ENCODE measurements at regions not wholly inside any gene's neighbourhood (a gene's known extent, or its start where the extent isn't known, plus 50 kb on each side); places are given as distances from the start of the nearest gene placed in this dataset.

- TF ChIP-seq, protein P1, sequence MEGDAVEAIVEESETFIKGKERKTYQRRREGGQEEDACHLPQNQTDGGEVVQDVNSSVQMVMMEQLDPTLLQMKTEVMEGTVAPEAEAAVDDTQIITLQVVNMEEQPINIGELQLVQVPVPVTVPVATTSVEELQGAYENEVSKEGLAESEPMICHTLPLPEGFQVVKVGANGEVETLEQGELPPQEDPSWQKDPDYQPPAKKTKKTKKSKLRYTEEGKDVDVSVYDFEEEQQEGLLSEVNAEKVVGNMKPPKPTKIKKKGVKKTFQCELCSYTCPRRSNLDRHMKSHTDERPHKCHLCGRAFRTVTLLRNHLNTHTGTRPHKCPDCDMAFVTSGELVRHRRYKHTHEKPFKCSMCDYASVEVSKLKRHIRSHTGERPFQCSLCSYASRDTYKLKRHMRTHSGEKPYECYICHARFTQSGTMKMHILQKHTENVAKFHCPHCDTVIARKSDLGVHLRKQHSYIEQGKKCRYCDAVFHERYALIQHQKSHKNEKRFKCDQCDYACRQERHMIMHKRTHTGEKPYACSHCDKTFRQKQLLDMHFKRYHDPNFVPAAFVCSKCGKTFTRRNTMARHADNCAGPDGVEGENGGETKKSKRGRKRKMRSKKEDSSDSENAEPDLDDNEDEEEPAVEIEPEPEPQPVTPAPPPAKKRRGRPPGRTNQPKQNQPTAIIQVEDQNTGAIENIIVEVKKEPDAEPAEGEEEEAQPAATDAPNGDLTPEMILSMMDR (IDR thresholded peaks at IDR 0.05 in 4 of 5, conservative IDR thresholded peaks at IDR 0.05 in 1 of 5) = no peak
- no peak for TF ChIP-seq POLR2A (IDR thresholded peaks at IDR 0.05)
These were observed 1588.9 kb downstream of the KCNT2 start for GRCh38 chr1:195019385-195019784.
